SK-N-SH (cell line): ENCODE measurements at regions not wholly inside any gene's neighbourhood (a gene's known extent, or its start where the extent isn't known, plus 50 kb on each side); places are given as distances from the start of the nearest gene placed in this dataset.

Source experiments
- CTCF ChIA-PET: fragments of 300-600, 350-600 bp; formaldehyde crosslinking; extraction: SDS; loops from one replicate; lab custom pipeline; 2021; lab: Yijun Ruan, JAX
- POLR2A ChIA-PET: fragments of 350-600 bp; sonication (Branson Sonifier 250); formaldehyde crosslinking; extraction: SDS; loops from one replicate; lab custom pipeline; 2020; ENCODE audit warnings: antibody characterized with exemption, inconsistent platforms; lab: Yijun Ruan, JAX
- DNase-seq: peaks from one replicate; pipeline ENCODE4 v3.0.0; 2012
- H2AFZ ChIP-seq: fragments of 200-600 bp; sonication (generic); 2 replicates; pipeline ENCODE4 v1.8.1; 2016; ENCODE audit warnings: antibody characterized with exemption, mild to moderate bottlenecking, low read depth
- H3F3A ChIP-seq: fragments of 200-600 bp; sonication (generic); replicated peaks from 2 replicates; pipeline ENCODE3; 2016; ENCODE audit warnings: antibody characterized with exemption, mild to moderate bottlenecking; ENCODE audit not compliant: insufficient read depth
- H3K27ac ChIP-seq, 2 experiments: fragments of 200-500 bp in 1 of 2; fragments of 200-600 bp in 1 of 2; sonication (Bioruptor generic) in 1 of 2; sonication (generic), shearing (Covaris generic) in 1 of 2; 2 replicates each; pipeline versions ENCODE4 v1.5.1 to v1.6.1; 2014 to 2016; ENCODE audit warnings: low read depth in 2 of 2, inconsistent platforms in 1 of 2, low read length in 1 of 2, mild to moderate bottlenecking in 1 of 2, mixed read lengths in 1 of 2
- H3K27me3 ChIP-seq: fragments of 200-600 bp; sonication (generic), shearing (Covaris generic); 2 replicates; pipeline ENCODE4 v1.6.1; 2016; ENCODE audit warnings: mixed run types; ENCODE audit not compliant: insufficient read depth
- H3K36me3 ChIP-seq, 2 experiments: fragments of 200-500 bp in 1 of 2; fragments of 200-600 bp in 1 of 2; sonication (Bioruptor generic) in 1 of 2; sonication (generic) in 1 of 2; replicated peaks in 1 of 2; 2 replicates each; pipeline versions ENCODE3 to v1.5.1; 2014 to 2016; ENCODE audit warnings: low read length in 1 of 2, mild to moderate bottlenecking in 1 of 2; ENCODE audit not compliant: insufficient read depth in 2 of 2, control insufficient read depth in 1 of 2
- H3K4me1 ChIP-seq, 2 experiments: fragments of 200-500 bp in 1 of 2; fragments of 200-600 bp in 1 of 2; sonication (Bioruptor generic) in 1 of 2; sonication (generic), shearing (Covaris generic) in 1 of 2; 2 replicates each; pipeline versions ENCODE4 v1.5.1 to v1.6.1; 2014 to 2016; ENCODE audit warnings: low read depth in 1 of 2, low read length in 1 of 2, mixed run types in 1 of 2; ENCODE audit not compliant: insufficient read depth in 2 of 2, control insufficient read depth in 1 of 2
- H3K4me2 ChIP-seq: fragments of 200-600 bp; sonication (generic), shearing (Covaris generic); 2 replicates; pipeline ENCODE4 v1.6.1; 2017; ENCODE audit warnings: mixed run types
- H3K4me3 ChIP-seq, 2 experiments: fragments of 200-500 bp in 1 of 2; fragments of 200-600 bp in 1 of 2; sonication (Bioruptor generic) in 1 of 2; sonication (generic), shearing (Covaris generic) in 1 of 2; 2 replicates each; pipeline versions ENCODE4 v1.5.1 to v1.8.1; 2014 to 2016; ENCODE audit warnings: low read depth in 2 of 2, inconsistent platforms in 1 of 2, low read length in 1 of 2, mild to moderate bottlenecking in 1 of 2, mixed read lengths in 1 of 2, moderate library complexity in 1 of 2
- H3K79me2 ChIP-seq: fragments of 200-600 bp; sonication (generic); 2 replicates; pipeline ENCODE4 v1.8.1; 2017; ENCODE audit warnings: mild to moderate bottlenecking; ENCODE audit not compliant: insufficient read depth
- H3K9ac ChIP-seq: fragments of 200-600 bp; sonication (generic); 2 replicates; pipeline ENCODE4 v1.6.1; 2017; ENCODE audit warnings: mixed run types
- H3K9me2 ChIP-seq: fragments of 200-600 bp; sonication (generic); 2 replicates; pipeline ENCODE4 v1.6.1; 2017; ENCODE audit warnings: mixed run types
- H3K9me3 ChIP-seq: fragments of 200-600 bp; sonication (generic); 2 replicates; pipeline ENCODE4 v1.6.1; 2017; ENCODE audit warnings: mixed run types, mild to moderate bottlenecking, moderate library complexity
- H4K20me1 ChIP-seq: fragments of 200-600 bp; sonication (generic); 2 replicates; pipeline ENCODE4 v1.6.1; 2017; ENCODE audit warnings: mild to moderate bottlenecking, mixed run types; ENCODE audit not compliant: insufficient read depth
- CTCF ChIP-seq: fragments of 200-600 bp; sonication (generic); IDR thresholded peaks from 2 replicates; pipeline ENCODE4 v1.6.1; 2017; ENCODE audit warnings: antibody characterized with exemption, mild to moderate bottlenecking, moderate library complexity
- ELF1 ChIP-seq: IDR thresholded peaks from 2 replicates; pipeline ENCODE4 v1.4.0; 2012
- FOXJ3 ChIP-seq: sonication (generic); formaldehyde crosslinking; IDR thresholded peaks from 2 replicates; pipeline ENCODE4 v1.5.1; 2020; ENCODE audit warnings: mild to moderate bottlenecking, missing genetic modification reagents
- MEF2A ChIP-seq: IDR thresholded peaks from 2 replicates; pipeline ENCODE4 v1.4.0; 2012; ENCODE audit warnings: low read depth, borderline replicate concordance
- PBX3 ChIP-seq: IDR thresholded peaks from 2 replicates; pipeline ENCODE4; 2012
- REST ChIP-seq: IDR thresholded peaks from 2 replicates; pipeline ENCODE4 v1.6.1; 2012; ENCODE audit warnings: mild to moderate bottlenecking, low read depth, low read length, moderate library complexity
- TEAD4 ChIP-seq: IDR thresholded peaks from 2 replicates; pipeline ENCODE4 v1.4.0; 2012; ENCODE audit warnings: mild to moderate bottlenecking, borderline replicate concordance; ENCODE audit not compliant: insufficient read depth
- WGBS: methylation state at CpG from one replicate; pipeline ENCODE4 v1.1.6; 2017; ENCODE audit warnings: low lambda C conversion rate; 5-methylcytosine and 5-hydroxymethylcytosine counted together

GRCh38 chr20:17871886-17872285 lies 96.7 kb downstream of the SNX5 start (continued):
- no peak for TF ChIP-seq FOXJ3 (CRISPR knock-in tag)
- TF ChIP-seq, all 33 proteins: peak for 0

GRCh38 chr20:17871181-17871580 lies 97.4 kb downstream of the SNX5 start:
- peaks cover 2% of the 10 kb centered on the region for H3F3A ChIP-seq
- WGBS, result 76% methylated on average over 2 of the region's 2 CpGs

GRCh38 chr20:17870086-17870740 lies 98.4 kb downstream of the SNX5 start:
- Histone ChIP-seq H4K20me1 (no peaks in the 10 kb centered on the region), H3K9ac (no peak overlapping the region), H3K9me3 (no peaks in the 10 kb centered on the region), H2AFZ (no peak overlapping the region), H3K36me3 (no peaks in the 10 kb centered on the region), H3K4me2 (no peak overlapping the region), H3K4me3 (no peak overlapping the region)
- POLR2A ChIA-PET, result interaction anchor here (0.7 kb wide), 1 partner anchor 188 kb away, joined by 3 read pairs; the partner anchor contains the start of gene RRBP1
- TF ChIP-seq REST (no peak), PBX3 (no peak), MEF2A (no peak), TEAD4 (no peak), CTCF (no peak)
- TF ChIP-seq, all 33 proteins: peak for 0
- H3K79me2 ChIP-seq, result no peaks in the 10 kb centered on the region
- no peak for DNase-seq
- no peak overlapping the region for H3K27ac ChIP-seq
- 53% methylated on average over 14 of the region's 17 CpGs for WGBS
- no peaks in the 10 kb centered on the region for H3K9me2 ChIP-seq
- peaks cover 2% of the 10 kb centered on the region for H3F3A ChIP-seq
- H3K4me1 ChIP-seq, result peaks cover 13 to 18% of the 10 kb centered on the region in 2 experiments; a peak in 3 of 4 replicates
- peaks cover 21% of the 10 kb centered on the region for H3K27me3 ChIP-seq
- CTCF ChIA-PET, result no interaction called here

More at GRCh38 chr20:17871181-17871580, 97.4 kb downstream of the SNX5 start:
- H3K9me3 ChIP-seq, result no peaks in the 10 kb centered on the region
- H3K36me3 ChIP-seq, result no peaks in the 10 kb centered on the region
- H3K4me3 ChIP-seq, result no peak overlapping the region
- H3K9ac ChIP-seq, result no peak overlapping the region
- DNase-seq, result no peak
- H3K27ac ChIP-seq, result no peak overlapping the region
- ChIA-PET CTCF (no interaction called here), POLR2A (no interaction called here)
- TF ChIP-seq CTCF (no peak), ELF1 (no peak)
- H3K9me2 ChIP-seq, result no peaks in the 10 kb centered on the region
- peaks cover 21% of the 10 kb centered on the region for H3K27me3 ChIP-seq
- no peaks in the 10 kb centered on the region for H4K20me1 ChIP-seq
- H3K4me2 ChIP-seq, result no peak overlapping the region
- H3K4me1 ChIP-seq, result peaks cover 16 to 28% of the 10 kb centered on the region in 2 experiments
- H2AFZ ChIP-seq, result no peak overlapping the region
- H3K79me2 ChIP-seq, result no peaks in the 10 kb centered on the region
